ENCODE measurements at regions not wholly inside any gene's neighbourhood (a gene's known extent, or its start where the extent isn't known, plus 50 kb on each side); places are given as distances from the start of the nearest gene placed in this dataset.
"Not testable (repeated sequence)": the region's sequence is repeated elsewhere in the genome, so short reads cannot be mapped to it uniquely, and the experiment has no call there.

- Histone ChIP-seq H3K36me3 (no peaks in the 10 kb centered on the region), H3K4me1 (no peaks in the 10 kb centered on the region), H3K27me3 (no peaks in the 10 kb centered on the region), H3K27ac (replicated peaks in 1 of 4) (no peak overlapping the region), H3K4me3 (no peak overlapping the region), H3K9me3 (no peaks in the 10 kb centered on the region)
- no peak for TF ChIP-seq POLR2AphosphoS5 (IDR thresholded peaks at IDR 0.05)
- TF ChIP-seq POLR2A (IDR thresholded peaks at IDR 0.05; ENCODE audit: low read depth), result no peak
- no peak for TF ChIP-seq EP300 (IDR thresholded peaks at IDR 0.05)
- no peak for TF ChIP-seq CTCF (IDR thresholded peaks at IDR 0.05)
- intact Hi-C loops (cut with DNase I), result no loop called here
- no peak for DNase-seq (ENCODE audit: extremely low spot score)
- WGBS, result 74% methylated on average over 1 of the region's 1 CpG
Measured at GRCh38 chr3:103511891-103512290, 1077.1 kb downstream of the ZPLD1 start.

- DNase-seq (ENCODE audit: extremely low spot score), result no peak
- Histone ChIP-seq H3K4me1 (no peaks in the 10 kb centered on the region), H3K27ac (replicated peaks in 1 of 4) (no peak overlapping the region), H3K36me3 (no peaks in the 10 kb centered on the region), H3K27me3 (no peaks in the 10 kb centered on the region), H3K9me3 (no peaks in the 10 kb centered on the region), H3K4me3 (no peak overlapping the region)
- intact Hi-C loops (cut with DNase I), result no loop called here
- WGBS, result 75% methylated on average over 1 of the region's 1 CpG
- TF ChIP-seq CTCF (IDR thresholded peaks at IDR 0.05) (no peak), EP300 (IDR thresholded peaks at IDR 0.05) (no peak), POLR2A (IDR thresholded peaks at IDR 0.05; ENCODE audit: low read depth) (no peak), POLR2AphosphoS5 (IDR thresholded peaks at IDR 0.05) (no peak)
Measured at GRCh38 chr3:103512595-103512994, 1077.8 kb downstream of the ZPLD1 start.

GRCh38 chr3:103513003-103513402 lies 1078.2 kb downstream of the ZPLD1 start:
- H3K4me3 ChIP-seq, result no peak overlapping the region
- intact Hi-C loops (cut with DNase I), result no loop called here
- no peak for TF ChIP-seq EP300 (IDR thresholded peaks at IDR 0.05)
- TF ChIP-seq POLR2AphosphoS5 (IDR thresholded peaks at IDR 0.05), result no peak
- no peak for TF ChIP-seq CTCF (IDR thresholded peaks at IDR 0.05)
- no peak for TF ChIP-seq POLR2A (IDR thresholded peaks at IDR 0.05; ENCODE audit: low read depth)
- no peak overlapping the region for H3K27ac ChIP-seq (replicated peaks in 1 of 4)
- H3K4me1 ChIP-seq, result no peaks in the 10 kb centered on the region
- no peaks in the 10 kb centered on the region for H3K27me3 ChIP-seq
- H3K36me3 ChIP-seq, result no peaks in the 10 kb centered on the region
- WGBS, result 79% methylated on average over 1 of the region's 1 CpG
- no peaks in the 10 kb centered on the region for H3K9me3 ChIP-seq
- no peak for DNase-seq (ENCODE audit: extremely low spot score)

GRCh38 chr3:103515116-103515515 lies 1080.3 kb downstream of the ZPLD1 start:
- no peak for TF ChIP-seq POLR2AphosphoS5 (IDR thresholded peaks at IDR 0.05)
- no peak for TF ChIP-seq POLR2A (IDR thresholded peaks at IDR 0.05; ENCODE audit: low read depth)
- TF ChIP-seq EP300 (IDR thresholded peaks at IDR 0.05), result no peak
- no peak for TF ChIP-seq CTCF (IDR thresholded peaks at IDR 0.05)
- DNase-seq (ENCODE audit: extremely low spot score), result no peak
- no peak overlapping the region for H3K27ac ChIP-seq (replicated peaks in 1 of 4)
- intact Hi-C loops (cut with DNase I), result no loop called here
- H3K4me1 ChIP-seq, result no peaks in the 10 kb centered on the region
- WGBS, result 93% methylated on average over 5 of the region's 5 CpGs
- H3K36me3 ChIP-seq, result no peaks in the 10 kb centered on the region
- H3K9me3 ChIP-seq, result peaks cover 0 to 4% (median 0%) of the 10 kb centered on the region in 4 donors
- H3K27me3 ChIP-seq, result no peaks in the 10 kb centered on the region
- H3K4me3 ChIP-seq, result no peak overlapping the region

GRCh38 chr3:103516950-103517349 lies 1082.1 kb downstream of the ZPLD1 start:
- Histone ChIP-seq H3K27ac (replicated peaks in 1 of 4) (no peak overlapping the region), H3K4me1 (no peaks in the 10 kb centered on the region), H3K27me3 (no peaks in the 10 kb centered on the region), H3K4me3 (no peak overlapping the region), H3K36me3 (no peaks in the 10 kb centered on the region), H3K9me3 (peaks cover 0 to 4% (median 0%) of the 10 kb centered on the region in 4 donors)
- WGBS, result 97% methylated on average over 3 of the region's 3 CpGs
- TF ChIP-seq POLR2AphosphoS5 (IDR thresholded peaks at IDR 0.05), result no peak
- no peak for DNase-seq (ENCODE audit: extremely low spot score)
- intact Hi-C loops (cut with DNase I), result no loop called here

- H3K27me3 ChIP-seq; H3K4me1 ChIP-seq; H3K9me3 ChIP-seq; H3K4me3 ChIP-seq; intact Hi-C loops (cut with DNase I); H3K36me3 ChIP-seq; H3K27ac ChIP-seq (replicated peaks in 1 of 4); DNase-seq (ENCODE audit: extremely low spot score): not testable (repeated sequence)
- 96% methylated on average over 19 of the region's 19 CpGs for whole genome bisulfite sequencing
Measured at GRCh38 chr3:103531327-103531726, 1096.5 kb downstream of the ZPLD1 start.
